ENCODE measurements at regions not wholly inside any gene's neighbourhood (a gene's known extent, or its start where the extent isn't known, plus 50 kb on each side); places are given as distances from the start of the nearest gene placed in this dataset.
"Not testable (repeated sequence)": the region's sequence is repeated elsewhere in the genome, so short reads cannot be mapped to it uniquely, and the experiment has no call there.

DNA sequence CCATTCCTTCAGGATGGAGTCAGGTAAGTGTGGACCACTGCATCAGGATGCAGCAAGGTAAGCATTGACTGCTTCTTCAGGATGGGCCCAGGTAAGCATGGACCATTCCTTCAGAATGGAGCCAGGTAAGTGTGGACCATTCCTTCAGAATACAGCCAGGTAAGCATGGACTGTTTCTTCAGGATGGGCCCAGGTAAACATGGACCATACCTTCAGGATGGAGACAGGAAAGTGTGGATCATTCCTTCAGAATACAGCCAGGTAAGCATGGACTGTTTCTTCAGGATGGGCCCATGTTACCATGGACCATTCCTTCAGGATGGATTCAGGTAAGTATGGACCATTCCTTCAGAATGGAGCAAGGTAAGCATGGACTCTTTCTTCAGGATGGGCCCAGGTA lies 89.4 kb upstream of the SPACA7 start:
- not testable (repeated sequence) for DNase-seq

DNA sequence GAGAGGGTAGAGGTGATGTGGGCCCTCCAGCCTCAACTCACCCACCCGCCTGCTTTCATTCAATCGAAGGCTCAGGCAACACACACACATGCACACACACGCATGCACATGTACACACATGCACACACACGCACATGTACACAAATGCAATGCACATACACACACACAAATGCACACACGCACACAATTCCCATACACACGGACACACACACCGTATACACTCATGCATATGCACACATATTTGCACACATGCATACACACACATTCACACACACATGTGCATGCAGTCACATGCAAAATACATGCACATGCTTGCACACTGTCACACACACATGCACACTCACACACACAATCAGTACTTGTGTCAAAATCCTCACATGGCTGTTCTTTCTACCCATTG lies 55.9 kb upstream of the SPACA7 start:
- no peak for DNase-seq

DNA sequence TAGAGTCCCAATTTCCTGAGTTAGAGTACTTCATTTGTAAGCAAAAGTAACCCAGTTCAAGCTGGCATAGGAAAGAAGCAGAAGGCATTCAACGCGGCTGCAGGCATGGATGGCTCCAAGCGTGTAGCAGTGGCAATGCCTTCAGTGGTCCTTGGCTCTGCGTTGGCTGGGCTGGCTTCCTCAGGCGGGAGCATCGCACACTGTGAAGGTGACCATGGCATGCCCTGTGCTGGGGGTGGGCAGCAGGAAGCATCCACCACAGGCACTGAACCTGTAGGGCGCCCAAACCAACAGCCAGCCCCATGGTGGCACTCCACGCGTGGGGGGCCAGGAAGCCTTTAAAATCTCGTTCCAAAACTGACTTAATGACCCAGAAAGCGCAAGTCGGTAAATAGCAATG lies 53.6 kb upstream of the SPACA7 start:
- no peak for DNase-seq

DNA sequence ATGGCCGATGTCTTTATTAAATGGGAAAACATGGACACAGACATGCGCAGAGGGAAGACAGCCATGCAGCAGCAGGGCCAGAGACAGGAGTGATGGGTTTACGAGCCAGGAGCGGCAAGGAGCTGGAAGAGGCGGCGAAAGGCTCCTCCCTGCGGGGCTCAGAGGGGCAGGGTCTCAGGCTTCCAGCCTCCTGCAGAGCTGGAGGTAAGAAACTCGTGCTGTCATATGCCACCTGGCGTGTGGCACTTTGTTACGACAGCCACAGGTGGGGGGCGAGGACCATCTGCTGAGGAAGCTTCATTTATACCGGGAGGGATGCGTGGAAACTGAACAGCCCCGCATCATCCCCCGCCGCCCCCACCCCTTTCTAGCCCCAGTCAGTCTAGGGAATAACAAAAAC lies 52.0 kb upstream of the SPACA7 start:
- no peak for DNase-seq

DNA sequence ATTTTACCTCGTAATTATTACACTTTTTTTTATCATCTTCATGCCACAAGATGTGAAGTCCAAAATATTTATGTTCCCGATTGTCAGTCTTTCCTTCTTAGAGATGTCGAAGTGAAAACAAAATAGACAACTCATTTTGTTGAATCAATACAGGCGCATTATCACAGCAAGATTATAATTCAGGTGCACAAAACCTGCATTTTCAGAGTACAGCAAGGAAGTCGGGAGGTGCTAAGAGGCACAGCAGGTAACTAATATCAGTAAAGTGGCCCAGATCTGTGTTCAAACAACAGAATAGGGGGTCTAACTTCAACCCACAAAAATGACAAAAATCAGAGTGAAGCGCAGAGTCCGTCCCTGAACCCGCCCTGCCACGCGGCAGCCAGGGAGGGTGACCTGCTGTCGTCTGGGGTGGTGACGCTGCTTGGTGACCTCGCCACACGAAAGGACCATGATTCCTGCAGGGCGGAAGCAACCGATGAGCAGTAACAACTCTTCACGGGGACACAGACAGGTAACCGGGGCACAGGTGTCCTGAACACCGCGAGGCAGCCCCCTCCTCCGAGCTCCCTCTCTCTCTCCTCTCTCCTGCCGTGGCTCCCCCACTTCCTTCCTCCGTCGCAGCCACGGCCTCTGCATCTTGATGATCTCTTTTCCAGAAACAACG lies 50.9 kb upstream of the SPACA7 start:
- DNase-seq = no peak

DNA sequence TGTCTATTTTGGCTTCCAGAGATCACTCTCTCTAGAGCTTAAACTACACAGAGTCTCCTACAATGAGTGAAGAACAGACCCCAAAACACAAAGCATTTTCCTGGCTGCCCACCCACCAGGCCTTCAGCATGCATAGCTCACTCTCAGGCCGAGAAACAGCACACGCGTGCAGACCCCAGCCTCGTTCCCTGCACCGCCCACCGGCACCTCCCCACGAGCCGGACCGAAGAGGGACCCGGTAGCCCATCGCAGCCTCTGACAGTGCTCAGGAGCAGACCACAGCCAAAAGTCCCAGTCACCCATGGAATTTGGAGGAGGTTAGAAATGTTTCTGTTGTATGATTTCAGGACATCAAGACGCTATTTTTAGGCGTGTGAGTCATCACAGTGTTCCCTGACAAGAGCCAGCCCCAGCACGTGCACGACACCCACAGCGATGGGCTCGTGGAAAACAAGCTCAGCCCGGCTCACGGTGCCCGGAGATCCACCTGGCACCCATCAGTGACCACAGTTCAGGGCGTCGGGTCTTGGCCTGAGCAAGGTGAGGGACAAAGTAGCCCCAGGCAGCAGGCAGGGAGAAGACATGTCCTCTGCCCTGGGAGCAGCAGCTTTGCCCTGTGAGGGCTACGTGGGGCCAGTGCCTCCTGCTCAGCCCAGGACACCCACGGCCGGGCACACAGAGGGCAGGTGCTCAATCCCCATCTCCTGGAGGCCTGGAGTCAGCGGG lies 50.1 kb upstream of the SPACA7 start:
- DNase-seq = no peak
